ENCODE measurements at regions not wholly inside any gene's neighbourhood (a gene's known extent, or its start where the extent isn't known, plus 50 kb on each side); places are given as distances from the start of the nearest gene placed in this dataset.
"Not testable (repeated sequence)": the region's sequence is repeated elsewhere in the genome, so short reads cannot be mapped to it uniquely, and the experiment has no call there.

DNA sequence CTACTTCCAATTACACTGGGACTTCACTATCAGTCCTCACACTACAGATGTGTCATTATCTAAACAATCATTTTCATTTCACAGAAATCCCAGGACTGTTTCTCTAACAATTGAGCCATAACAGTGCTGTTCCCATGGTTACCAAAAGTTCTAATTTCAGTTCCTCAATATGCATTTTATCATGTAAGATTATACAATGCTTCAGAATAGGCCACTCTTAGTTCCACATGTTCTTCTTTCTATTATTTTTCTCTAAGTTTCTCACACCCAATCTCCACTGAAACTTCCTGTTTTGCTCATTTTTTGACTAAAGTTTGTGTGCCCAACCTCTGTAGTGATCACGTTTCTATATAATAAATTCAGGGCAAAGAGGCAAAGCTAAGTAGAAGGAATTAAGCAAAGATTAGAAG is 185.8 kb downstream of the DUSP6 start:
- ChIA-PET CTCF (interaction anchor here (0.6 kb wide), 1 partner anchor 21 kb away, joined by 3 read pairs; no protein-coding TSS in a partner anchor), POLR2A (no interaction called here)

DNA sequence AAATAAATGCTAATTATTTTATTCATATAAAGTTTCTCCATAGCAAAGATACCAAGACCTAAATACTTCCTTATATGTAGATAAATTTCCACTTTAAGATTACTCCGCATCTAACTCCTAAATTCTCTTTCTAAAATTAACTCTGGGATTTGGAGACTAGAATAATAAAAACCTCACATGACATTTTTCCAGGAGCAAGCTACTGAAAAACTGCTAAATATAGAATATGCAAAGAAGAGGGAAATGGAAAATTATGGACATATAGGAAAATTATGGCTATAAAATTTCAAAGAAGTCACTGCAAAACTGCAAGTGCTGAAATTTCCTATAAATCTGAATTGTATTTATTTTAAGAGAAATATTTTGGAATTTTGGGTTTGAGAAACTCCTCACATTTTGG is 186.2 kb downstream of the DUSP6 start:
- POLR2A ChIA-PET: no interaction called here
- CTCF ChIA-PET: interaction anchor here (0.6 kb wide), 1 partner anchor 22 kb away, joined by 3 read pairs; no protein-coding TSS in a partner anchor

DNA sequence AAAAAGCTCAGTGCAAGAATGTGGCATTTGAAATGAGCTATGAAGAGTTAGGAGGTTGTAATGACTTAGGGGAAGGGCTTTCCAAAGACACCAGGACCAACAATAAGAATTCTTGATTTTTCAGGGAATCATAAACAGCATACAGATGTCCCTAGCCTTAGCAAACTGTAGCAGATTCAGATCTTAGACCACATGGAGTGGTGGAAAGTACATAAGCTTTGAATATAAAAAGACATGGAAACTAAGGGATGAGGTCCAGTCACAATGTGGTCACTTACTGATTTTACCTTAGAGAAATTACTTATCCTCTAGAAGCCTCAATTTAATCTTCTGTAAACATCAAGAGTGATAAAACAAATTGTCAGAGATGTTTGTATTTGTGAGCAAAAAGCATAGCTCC is 186.6 kb downstream of the DUSP6 start:
- ChIA-PET CTCF (no interaction called here), POLR2A (no interaction called here)

DNA sequence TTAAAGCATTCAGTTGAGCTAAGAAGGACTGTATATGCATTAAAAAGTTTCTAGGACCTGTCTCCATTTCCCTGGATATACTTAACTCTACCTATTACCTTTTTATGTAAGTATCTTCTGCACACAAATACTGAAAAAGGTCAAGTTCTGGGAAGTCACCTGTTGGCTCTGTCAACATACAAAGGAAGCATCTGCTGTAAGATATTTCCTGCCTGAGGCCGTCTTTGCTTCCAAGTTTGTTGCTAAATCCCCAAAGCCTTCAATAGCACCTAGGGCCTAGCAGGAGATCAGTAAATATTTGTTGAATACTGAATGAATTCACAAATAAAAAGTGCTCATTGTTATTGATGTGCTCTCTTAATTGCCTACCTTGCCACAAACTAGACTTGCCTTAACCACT is 188.4 kb downstream of the DUSP6 start:
- POLR2A ChIA-PET: interaction anchor here (1.1 kb wide), 1 partner anchor 188 kb away, joined by 3 read pairs; the partner anchor contains the start of gene DUSP6
- CTCF ChIA-PET: no interaction called here

DNA sequence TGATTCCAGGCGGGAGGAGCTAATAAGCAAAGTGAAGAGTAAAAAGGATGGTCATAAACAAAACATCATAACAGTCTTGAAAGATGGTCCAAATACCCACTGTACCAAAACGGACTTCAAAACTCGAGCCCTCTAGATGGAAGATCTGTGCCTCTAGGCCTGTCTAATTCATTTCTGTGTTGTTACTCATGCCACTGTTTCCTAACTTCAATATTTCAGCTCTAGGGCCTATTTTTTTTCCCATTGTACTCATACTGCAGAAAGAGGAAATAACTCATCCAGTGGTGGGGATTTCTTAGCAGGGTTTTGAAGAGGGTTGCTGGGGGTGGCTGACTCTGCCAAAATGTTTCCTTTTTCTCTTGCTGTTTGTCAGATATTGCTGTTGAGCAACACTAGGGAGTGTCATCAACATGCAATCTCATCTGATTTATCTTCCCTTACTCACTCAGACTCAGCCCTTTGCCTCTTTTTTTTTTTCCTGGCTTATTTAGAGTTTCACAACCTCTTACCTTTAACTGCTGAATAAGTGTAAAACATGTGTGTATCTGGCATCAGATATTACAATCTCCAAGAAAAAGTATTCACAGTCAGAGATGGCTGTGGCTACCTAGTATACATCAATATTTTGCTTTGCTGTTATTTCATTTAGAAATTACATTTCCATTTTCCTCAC is 189.6 kb downstream of the DUSP6 start:
- ChIA-PET CTCF (interaction anchor here (1.5 to 1.7 kb wide), 2 partner anchors 143 to 190 kb away, joined by 3 to 4 read pairs; partner anchors contain the start of gene DUSP6), POLR2A (interaction anchor here (0.5 to 1.3 kb wide), 3 partner anchors 123 to 306 kb away, joined by 3 to 4 read pairs (median 4); no protein-coding TSS in a partner anchor)

DNA sequence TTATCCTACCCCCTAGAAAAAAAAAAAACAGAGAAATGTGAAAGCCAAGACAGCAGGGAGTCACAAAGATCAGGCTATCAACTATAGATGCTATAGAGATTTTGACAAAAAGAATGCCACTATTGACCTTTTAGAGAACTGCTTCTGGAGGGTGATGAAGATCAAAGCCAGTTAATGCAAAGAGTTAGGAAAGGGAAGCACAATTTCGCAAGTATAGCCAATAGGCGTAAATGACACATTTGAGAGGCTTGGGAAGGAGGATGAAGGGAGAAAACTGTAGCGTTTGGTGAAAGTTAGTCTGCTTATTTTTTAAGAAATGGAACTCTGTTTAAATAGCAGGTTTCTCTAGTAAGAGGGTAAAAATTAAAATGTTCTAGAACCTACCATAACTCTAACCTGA is 190.7 kb downstream of the DUSP6 start:
- POLR2A ChIA-PET: no interaction called here
- CTCF ChIA-PET: interaction anchor here (1.7 kb wide), 1 partner anchor 191 kb away, joined by 4 read pairs; the partner anchor contains the start of gene DUSP6

DNA sequence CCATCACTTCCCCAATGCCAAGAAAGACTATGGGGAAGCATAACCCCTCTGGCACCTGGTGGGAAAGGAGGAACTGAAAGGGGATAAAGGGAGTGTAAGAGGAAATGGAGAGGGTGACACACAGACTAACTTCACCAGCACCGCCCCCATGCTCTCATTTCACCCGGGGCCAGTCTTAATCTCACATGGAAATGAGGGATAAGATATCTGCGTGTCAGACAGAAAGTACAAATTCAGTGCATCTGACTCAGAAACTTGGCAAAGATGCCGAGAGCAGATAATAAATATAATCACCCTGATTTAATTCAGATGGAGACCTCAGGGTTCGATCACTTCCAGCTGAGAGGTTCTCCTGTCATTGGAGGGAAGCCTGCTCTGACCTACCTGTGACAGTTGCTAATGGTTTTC is 191.6 kb downstream of the DUSP6 start:
- CTCF ChIA-PET: no interaction called here
- POLR2A ChIA-PET: interaction anchor here (1.5 kb wide), 1 partner anchor 65 kb away, joined by 4 read pairs; no protein-coding TSS in a partner anchor

DNA sequence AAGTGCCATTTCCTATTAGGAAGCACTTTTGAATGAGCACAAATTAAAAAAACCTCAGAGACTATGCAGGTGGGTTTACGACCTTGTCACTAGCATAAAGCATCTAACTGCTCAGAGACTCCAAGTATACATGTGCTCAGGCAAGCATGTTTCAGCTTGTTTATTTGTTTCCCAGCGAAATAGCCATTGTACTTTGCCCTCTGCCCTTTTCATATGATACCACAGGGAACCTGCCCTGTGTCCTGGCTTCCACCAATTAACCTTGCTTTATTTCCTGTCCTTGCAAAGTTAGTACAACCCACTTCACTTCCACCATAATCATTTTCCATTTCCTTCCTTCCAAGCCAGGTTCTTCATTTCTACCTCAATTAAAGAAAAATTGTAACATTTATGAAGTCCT is 194.9 kb downstream of the DUSP6 start:
- ChIA-PET POLR2A (interaction anchor here (0.8 to 1.2 kb wide), 2 partner anchors 68 to 190 kb away, joined by 3 to 4 read pairs; no protein-coding TSS in a partner anchor), CTCF (interaction anchor here (0.8 kb wide), 1 partner anchor 116 kb away, joined by 3 read pairs; no protein-coding TSS in a partner anchor)

DNA sequence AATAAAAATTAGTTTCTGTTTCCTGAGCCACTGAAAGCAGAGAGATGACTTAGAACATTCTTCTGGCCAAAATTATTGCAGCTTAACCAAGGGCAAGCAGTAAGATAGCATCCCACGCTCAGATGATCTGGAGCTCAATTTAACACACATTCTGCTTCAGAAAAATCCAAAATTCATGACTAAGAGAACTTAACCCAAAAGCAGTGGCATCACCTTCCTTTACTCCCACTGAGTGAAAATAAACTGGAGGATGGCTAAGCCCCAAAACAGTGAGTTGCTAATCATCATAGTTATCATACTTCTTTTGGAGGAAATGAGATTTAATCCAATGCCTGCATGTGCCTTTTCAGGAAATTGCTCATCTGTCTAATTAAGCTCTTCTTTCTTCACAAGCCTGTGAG is 195.4 kb downstream of the DUSP6 start:
- ChIA-PET POLR2A (interaction anchor here (0.8 to 1.2 kb wide), 2 partner anchors 69 to 190 kb away, joined by 3 to 4 read pairs; no protein-coding TSS in a partner anchor), CTCF (interaction anchor here (0.8 kb wide), 1 partner anchor 115 kb away, joined by 3 read pairs; no protein-coding TSS in a partner anchor)

DNA sequence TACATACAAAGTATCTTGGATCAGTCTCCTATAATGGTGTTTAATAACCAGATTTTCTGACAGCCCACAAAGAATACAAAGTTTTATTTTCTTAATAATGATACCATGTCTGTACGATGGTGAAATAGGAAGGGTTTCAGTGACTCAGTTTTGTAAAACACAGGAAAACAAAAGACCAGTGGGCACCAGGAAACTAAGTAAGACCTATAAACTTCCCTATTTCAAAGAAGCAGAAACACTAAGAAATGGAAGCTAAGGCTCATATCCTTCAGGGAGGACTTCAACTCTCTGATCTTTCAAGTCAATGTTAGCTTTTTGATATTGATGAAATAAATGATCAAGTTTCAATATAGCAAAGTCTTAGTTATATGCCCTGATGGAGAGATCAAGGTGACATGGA is 196.0 kb downstream of the DUSP6 start:
- ChIA-PET POLR2A (interaction anchor here (0.8 to 1.2 kb wide), 2 partner anchors 69 to 191 kb away, joined by 3 to 4 read pairs; no protein-coding TSS in a partner anchor), CTCF (interaction anchor here (0.8 kb wide), 1 partner anchor 115 kb away, joined by 3 read pairs; no protein-coding TSS in a partner anchor)

DNA sequence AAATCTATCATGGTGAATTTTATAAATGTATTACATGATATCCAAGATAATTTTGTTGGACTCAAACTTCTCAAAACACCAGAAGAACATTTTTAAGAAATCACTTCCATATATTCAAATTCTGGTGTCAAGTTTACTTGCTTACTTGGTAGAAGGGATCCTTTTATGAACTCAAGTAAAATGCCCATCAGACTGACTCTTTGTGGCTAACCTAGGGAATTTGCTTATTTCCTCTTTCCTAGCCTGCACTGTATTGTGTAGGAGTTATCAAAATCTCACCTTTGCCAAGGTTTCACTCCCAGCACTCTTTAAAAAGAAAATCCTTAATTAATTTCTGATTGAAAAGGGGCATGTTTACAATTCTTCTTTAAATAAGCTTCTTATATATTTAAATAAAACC is 196.5 kb downstream of the DUSP6 start:
- CTCF ChIA-PET: no interaction called here
- POLR2A ChIA-PET: no interaction called here

DNA sequence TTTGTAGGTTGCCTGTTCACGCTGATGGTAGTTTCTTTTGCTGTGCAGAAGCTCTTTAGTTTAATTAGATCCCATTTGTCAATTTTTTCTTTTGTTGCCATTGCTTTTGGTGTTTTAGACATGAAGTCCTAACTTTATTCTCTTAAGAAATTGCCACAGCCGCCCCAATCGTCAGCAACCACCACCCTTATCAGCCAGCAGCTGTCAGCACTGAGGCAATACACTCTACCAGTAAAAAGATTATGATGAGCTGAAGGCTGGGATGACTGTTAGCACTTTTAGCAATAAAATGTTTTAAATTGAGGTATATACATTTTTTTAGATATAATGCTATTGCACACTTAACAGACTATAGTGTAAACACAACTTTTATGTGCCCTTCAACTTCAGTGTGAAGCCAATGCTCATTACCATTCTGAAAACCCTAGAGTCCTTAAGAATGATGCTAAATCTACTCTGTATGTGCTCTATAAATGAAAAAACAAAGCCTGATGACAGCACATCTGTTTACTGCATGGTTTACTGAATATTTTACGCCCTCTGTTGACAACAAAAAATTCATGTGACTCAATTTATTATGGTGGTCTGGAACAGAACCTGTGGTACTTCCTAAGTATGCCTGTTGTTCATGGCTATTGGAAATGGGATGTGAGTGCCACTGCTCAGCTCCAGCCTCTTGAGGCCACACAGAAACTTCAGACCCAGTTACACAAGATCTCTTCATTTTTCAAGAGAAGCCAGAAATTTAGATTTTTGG is 197.4 kb downstream of the DUSP6 start:
- CTCF ChIA-PET: no interaction called here
- POLR2A ChIA-PET: no interaction called here

DNA sequence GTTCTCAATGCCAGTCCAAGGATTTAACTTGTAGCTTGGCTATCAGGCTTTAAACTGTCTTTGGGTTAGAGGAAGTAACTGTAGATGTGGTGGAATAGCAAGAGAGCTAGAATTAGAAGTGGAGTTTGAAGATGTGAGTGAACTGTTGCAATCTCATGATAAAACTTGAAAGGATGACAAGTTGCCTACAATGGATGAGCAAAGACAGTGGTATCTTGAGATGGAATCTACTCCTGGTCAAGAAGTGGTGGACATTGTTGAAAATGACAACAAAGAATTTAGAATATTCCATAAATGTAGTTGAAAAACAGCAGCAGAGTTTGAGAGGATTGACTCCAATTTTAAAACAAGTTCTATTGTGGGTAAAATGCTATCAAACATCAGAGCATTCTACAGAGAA is 199.0 kb downstream of the DUSP6 start:
- ChIA-PET POLR2A (no interaction called here), CTCF (no interaction called here)

DNA sequence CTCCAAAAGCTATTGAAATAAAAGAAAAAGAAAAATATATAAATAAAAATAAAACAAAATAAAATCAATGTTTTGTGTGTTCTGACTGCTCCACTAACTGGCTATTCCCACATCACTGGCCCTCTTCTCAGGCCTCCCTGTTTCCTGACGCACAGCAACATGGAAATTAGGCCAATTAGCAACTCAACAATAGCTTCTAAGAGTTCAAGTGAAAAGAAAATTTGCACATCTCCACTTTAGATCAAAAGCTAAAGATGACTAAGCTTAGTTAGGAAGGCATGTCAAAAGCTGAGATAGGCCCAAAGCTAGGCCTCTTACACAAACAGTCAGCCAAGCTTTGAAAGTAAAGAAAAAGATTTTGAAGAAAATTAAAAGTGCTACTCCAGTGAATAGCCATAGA is 200.8 kb downstream of the DUSP6 start:
- POLR2A ChIA-PET: no interaction called here
- CTCF ChIA-PET: no interaction called here

DNA sequence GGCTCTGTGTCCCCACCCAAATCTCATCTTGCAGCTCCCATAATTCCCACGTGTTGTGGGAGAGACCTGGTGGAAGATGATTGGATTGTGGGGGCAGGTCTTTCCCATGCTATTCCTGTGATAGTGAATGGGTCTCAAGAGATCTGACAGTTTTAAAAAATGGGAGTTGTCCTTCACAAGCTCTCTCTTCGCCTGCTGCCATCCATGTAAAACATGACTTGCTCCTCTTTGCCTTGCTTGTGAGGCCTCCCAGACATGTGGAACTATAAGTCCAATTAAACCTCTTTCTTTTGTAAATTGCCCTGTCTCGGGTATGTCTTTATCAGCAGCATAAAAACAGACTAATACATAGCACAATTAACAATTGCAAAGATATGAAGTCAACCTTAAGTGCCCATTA is 201.5 kb downstream of the DUSP6 start:
- CTCF ChIA-PET, POLR2A ChIA-PET: not testable (repeated sequence)

DNA sequence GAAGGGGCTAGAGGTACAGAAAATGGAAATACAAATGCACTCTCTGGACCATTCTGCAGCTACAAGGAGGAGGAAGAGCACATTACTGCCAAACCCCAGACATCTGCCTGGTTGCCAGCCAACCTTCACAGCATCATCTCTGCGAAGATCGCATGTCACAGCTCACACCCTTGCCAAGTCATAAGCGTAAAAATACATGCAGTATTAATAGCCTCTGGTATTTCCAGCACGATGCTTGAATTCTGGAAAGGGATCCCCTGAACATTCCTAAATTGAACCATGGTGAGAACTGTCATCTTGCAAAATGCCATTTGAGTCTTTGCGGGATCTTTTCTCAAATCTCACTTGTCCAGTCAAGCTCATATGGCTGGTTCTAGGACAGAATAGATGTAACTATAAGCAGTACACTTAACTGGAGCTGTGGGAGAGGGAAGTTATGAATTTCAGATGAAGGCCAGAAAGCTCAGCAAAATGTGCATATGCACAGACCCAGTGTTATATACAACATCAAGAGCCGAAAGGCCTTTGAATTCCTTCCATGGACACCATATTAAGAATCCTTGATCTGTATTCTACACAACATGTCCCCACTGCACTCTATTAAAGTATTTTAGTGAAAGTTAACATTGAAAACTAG is 211.6 kb downstream of the DUSP6 start:
- CTCF ChIA-PET: interaction anchor here (0.6 kb wide), 1 partner anchor 333 kb away, joined by 4 read pairs; no protein-coding TSS in a partner anchor

DNA sequence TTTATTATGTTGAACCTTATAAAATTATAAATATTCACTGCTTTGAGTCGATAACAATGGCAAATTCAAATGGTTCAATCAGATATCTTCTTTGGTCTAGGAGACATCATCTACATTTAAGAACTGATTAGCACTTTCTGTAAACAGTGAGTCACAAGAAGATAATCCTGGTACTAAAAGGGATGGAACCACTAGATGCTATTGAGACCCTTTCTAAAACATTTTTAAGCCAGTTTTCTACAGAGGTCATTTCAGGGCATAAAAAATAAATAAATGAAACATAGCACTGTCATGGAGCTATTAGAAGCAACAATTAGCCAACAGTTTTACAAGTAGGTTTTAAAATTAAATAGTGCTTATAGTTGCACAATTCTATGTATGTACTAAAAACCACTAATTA is 212.2 kb downstream of the DUSP6 start:
- POLR2A ChIA-PET: no interaction called here

More for the DNA sequence above, 211.6 kb downstream of the DUSP6 start:
- POLR2A ChIA-PET: no interaction called here

DNA sequence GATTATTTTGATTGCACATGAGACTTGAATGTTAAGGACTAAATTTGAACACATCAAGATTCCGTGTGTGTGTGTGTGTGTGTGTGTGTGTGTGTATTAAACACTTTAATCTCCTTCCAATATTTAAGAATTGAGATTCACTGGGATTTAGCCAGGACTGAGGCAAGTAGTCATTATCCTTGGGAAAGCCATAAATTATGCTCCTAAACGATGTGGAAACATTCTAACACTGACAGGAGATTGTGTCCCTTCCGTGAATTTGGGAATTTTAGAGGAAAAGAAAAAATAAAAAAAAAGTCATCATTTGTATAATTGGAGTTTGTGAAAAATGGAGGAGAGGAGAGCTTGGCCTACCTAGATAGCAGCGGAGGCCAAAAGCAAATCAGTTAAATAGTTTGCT is 212.9 kb downstream of the DUSP6 start:
- ChIA-PET POLR2A (interaction anchor here (0.5 kb wide), 1 partner anchor 212 kb away, joined by 3 read pairs; no protein-coding TSS in a partner anchor), CTCF (no interaction called here)

More for the DNA sequence above, 212.2 kb downstream of the DUSP6 start:
- CTCF ChIA-PET: no interaction called here

DNA sequence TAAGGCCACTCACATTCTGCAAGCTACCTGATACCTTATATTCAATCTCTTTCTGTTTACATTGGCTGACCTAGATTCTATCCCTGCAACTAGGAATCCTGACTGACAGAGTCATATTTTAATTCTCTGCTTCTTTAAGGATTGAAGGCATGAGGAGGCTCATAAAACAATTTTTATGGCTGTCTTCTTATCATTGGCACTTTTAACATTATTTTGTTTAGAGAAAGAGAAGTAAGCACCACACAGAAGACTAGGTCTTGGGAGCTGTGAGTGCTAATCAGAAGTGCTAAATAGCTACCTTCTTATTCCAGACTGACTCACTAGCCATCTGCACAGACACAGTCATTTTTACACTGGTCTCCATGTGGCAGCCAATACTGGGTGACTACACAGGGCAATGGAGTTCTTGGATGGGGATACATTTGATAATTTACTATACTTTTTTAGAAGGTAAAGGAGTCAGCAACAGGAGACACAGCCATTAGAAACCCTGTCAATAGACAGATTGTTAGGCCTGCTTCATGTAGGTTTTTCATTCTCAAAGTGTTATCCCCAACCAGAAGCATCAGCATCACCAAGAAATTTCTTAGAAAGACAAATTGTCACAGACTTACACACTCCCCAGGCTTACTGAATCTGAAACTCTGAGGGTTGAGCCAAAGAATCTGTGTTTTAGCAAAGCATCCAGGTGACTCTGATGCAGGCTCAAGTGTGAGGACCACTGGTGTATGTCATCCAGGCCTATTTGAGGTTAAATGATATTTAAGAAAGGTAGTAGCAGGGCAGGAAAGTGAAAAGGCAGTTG is 214.1 kb downstream of the DUSP6 start:
- CTCF ChIA-PET: interaction anchor here (0.7 kb wide), 1 partner anchor 118 kb away, joined by 3 read pairs; no protein-coding TSS in a partner anchor
- POLR2A ChIA-PET: no interaction called here
